SK-N-MC (cell line): ENCODE measurements at regions not wholly inside any gene's neighbourhood (a gene's known extent, or its start where the extent isn't known, plus 50 kb on each side); places are given as distances from the start of the nearest gene placed in this dataset.
A peak's percentile ranks its signal among the peaks of the same experiment; 100 is the strongest.
"Not testable (repeated sequence)": the region's sequence is repeated elsewhere in the genome, so short reads cannot be mapped to it uniquely, and the experiment has no call there.

Experiments used
- DNase-seq: peaks from one replicate; pipeline ENCODE4 v3.0.0-alpha.2; 2011; ENCODE audit warnings: low read depth, low spot score
- H3K27ac ChIP-seq: fragments of 200-600 bp; sonication (generic); 2 replicates; pipeline ENCODE4 v1.5.1; 2016; ENCODE audit warnings: mixed run types
- H3K36me3 ChIP-seq: fragments of 200-600 bp; sonication (generic); 2 replicates; pipeline ENCODE4 v1.6.1; 2017; ENCODE audit warnings: antibody characterized with exemption, low read length, mixed read lengths; ENCODE audit not compliant: insufficient read depth
- H3K4me3 ChIP-seq: fragments of 200-600 bp; sonication (generic); 2 replicates; pipeline ENCODE4 v1.5.1; 2016
- H3K9ac ChIP-seq: fragments of 200-600 bp; sonication (generic); 2 replicates; pipeline ENCODE4 v1.8.0; 2017; ENCODE audit warnings: mixed run types, mixed read lengths; ENCODE audit not compliant: insufficient read length
- H3K9me3 ChIP-seq: fragments of 200-600 bp; sonication (generic); 2 replicates; pipeline ENCODE4 v1.6.1; 2017; ENCODE audit warnings: low read depth, mild to moderate bottlenecking, antibody characterized with exemption, low read length, moderate library complexity, mixed read lengths
- EZH2 ChIP-seq: fragments of 200-600 bp; sonication (generic); IDR thresholded peaks from one replicate; pipeline ENCODE4 v1.6.1; 2017; ENCODE audit warnings: antibody characterized with exemption
- FOXP2 ChIP-seq: optimal IDR thresholded peaks from 2 replicates; pipeline ENCODE3; 2011; ENCODE audit warnings: mild to moderate bottlenecking, moderate library complexity; ENCODE audit not compliant: insufficient read depth; ENCODE audit errors: extremely low read length, control extremely low read depth
- POLR2AphosphoS5 ChIP-seq: IDR thresholded peaks from 2 replicates; pipeline ENCODE4 v1.6.1; 2012; ENCODE audit warnings: mild to moderate bottlenecking, low read depth, low read length, borderline replicate concordance

- no peak for DNase-seq
- H3K9ac ChIP-seq, result peak overlapping the region; percentile 7
- H3K9me3 ChIP-seq, result no peaks in the 10 kb centered on the region
- TF ChIP-seq POLR2AphosphoS5 (no peak), EZH2 (no peak)
- H3K27ac ChIP-seq, result peak overlapping the region; percentile 98
- no peaks in the 10 kb centered on the region; the same call in 1 of the 2 replicates for H3K36me3 ChIP-seq
- H3K4me3 ChIP-seq, result no peak overlapping the region
Measured at GRCh38 chr11:37280200-37280599, 682.2 kb upstream of the RAG2 start.

DNA sequence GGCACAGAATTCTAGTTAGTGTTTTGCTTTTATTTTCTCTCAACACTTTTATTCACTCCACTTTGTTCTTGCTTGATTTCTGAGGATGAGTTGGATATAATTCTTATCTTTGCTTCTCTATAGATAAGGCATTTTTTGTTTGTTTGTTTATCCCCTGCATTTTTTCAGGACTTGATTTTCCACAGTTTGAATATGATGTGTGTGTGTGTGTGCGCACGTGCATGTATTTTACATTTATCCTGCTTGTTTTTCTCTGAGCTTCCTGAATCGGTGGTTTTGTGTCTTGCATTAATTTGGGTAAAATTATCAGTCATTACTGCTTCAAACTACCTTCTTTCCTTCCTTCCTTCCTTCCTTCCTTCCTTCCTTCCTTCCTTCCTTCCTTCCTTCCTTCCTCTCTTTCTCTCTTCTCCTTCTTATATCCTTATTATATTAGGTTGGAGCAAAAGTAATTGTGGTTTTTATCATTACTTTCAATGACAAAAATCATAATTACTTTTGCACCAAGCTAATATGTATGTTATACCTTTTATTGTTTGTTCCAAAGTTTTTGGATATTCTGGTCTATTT is 679.9 kb upstream of the RAG2 start:
- peak overlapping the region; percentile 98 for H3K27ac ChIP-seq
- H3K9me3 ChIP-seq, result no peaks in the 10 kb centered on the region; the same call in 1 of the 2 replicates
- DNase-seq, result peak; percentile 91
- TF ChIP-seq EZH2 (no peak), FOXP2 (peak; percentile 95), POLR2AphosphoS5 (peak; percentile 61; the same call in 1 of the 2 replicates)
- H3K36me3 ChIP-seq, result no peaks in the 10 kb centered on the region
- H3K4me3 ChIP-seq, result peak overlapping the region; percentile 64
- H3K9ac ChIP-seq, result peak overlapping the region; percentile 84

- no peak overlapping the region for H3K4me3 ChIP-seq
- H3K36me3 ChIP-seq, result no peaks in the 10 kb centered on the region
- H3K27ac ChIP-seq, result no peak overlapping the region
- DNase-seq, result no peak
- no peak overlapping the region for H3K9ac ChIP-seq
- TF ChIP-seq EZH2 (no peak), FOXP2 (no peak), POLR2AphosphoS5 (no peak)
- no peaks in the 10 kb centered on the region; the same call in 1 of the 2 replicates for H3K9me3 ChIP-seq
Measured at GRCh38 chr11:37264783-37265182, 666.7 kb upstream of the RAG2 start.

GRCh38 chr11:37264060-37264459 is 666.0 kb upstream of the RAG2 start:
- no peak overlapping the region for H3K9ac ChIP-seq
- peak; percentile 52 for DNase-seq
- H3K4me3 ChIP-seq, result no peak overlapping the region
- no peaks in the 10 kb centered on the region for H3K9me3 ChIP-seq
- H3K27ac ChIP-seq, result no peak overlapping the region
- H3K36me3 ChIP-seq, result no peaks in the 10 kb centered on the region
- TF ChIP-seq POLR2AphosphoS5 (peak; percentile 67; the same call in 1 of the 2 replicates), EZH2 (no peak)

- not testable (repeated sequence) for DNase-seq, H3K4me3 ChIP-seq, H3K9ac ChIP-seq, H3K9me3 ChIP-seq, H3K36me3 ChIP-seq, H3K27ac ChIP-seq
Measured at GRCh38 chr11:37263467-37263866, 665.4 kb upstream of the RAG2 start.

GRCh38 chr11:37259734-37260133 is 661.7 kb upstream of the RAG2 start:
- Histone ChIP-seq H3K36me3 (no peaks in the 10 kb centered on the region), H3K9me3 (no peaks in the 10 kb centered on the region), H3K9ac (no peak overlapping the region), H3K4me3 (no peak overlapping the region), H3K27ac (no peak overlapping the region)
- TF ChIP-seq FOXP2 (no peak), POLR2AphosphoS5 (no peak), EZH2 (no peak)
- no peak for DNase-seq

- H3K27ac ChIP-seq, result no peak overlapping the region
- no peak overlapping the region for H3K9ac ChIP-seq
- no peaks in the 10 kb centered on the region for H3K36me3 ChIP-seq
- TF ChIP-seq FOXP2 (no peak), EZH2 (no peak), POLR2AphosphoS5 (no peak)
- no peak for DNase-seq
- H3K4me3 ChIP-seq, result no peak overlapping the region
- peaks cover 3% of the 10 kb centered on the region; the same call in 1 of the 2 replicates for H3K9me3 ChIP-seq
Measured at GRCh38 chr11:37248145-37248544, 650.1 kb upstream of the RAG2 start.

DNA sequence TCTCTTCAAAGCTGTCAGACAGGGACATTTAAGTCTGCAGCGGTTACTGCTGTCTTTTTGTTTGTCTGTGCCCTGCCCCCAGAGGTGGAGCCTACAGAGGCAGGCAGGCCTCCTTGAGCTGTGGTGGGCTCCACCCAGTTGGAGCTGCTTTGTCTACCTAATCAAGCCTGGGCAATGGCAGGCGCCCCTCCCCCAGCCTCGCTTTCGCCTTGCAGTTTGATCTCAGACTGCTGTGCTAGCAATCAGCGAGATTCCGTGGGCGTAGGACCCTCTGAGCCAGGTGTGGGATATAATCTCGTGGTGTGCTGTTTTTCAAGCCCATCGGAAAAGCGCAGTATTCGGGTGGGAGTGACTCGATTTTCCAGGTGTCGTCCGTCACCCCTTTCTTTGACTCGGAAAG is 648.1 kb upstream of the RAG2 start:
- H3K36me3 ChIP-seq, DNase-seq, H3K4me3 ChIP-seq, H3K9ac ChIP-seq, H3K9me3 ChIP-seq, H3K27ac ChIP-seq: not testable (repeated sequence)

DNA sequence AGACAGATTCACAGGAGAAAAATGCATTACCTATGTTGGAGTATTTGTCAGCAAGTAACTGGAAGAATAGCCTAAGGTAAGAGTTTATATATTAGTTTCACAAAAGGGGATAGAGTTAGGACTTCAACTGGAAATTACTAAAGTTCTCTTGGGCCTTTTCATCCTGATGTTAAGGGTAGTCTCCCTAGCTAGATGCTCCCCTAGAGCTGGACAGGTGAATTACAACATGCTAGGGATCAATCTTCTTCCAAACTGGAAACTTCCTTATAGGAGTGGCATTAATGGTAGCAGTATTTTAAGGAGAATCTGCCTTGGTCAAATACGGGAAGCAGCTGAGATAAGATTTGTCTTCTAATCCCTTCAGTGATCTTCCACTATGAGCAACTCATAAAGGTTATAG is 632.8 kb upstream of the RAG2 start:
- no peak for DNase-seq
- no peaks in the 10 kb centered on the region for H3K9me3 ChIP-seq
- TF ChIP-seq FOXP2, result no peak
- no peak for TF ChIP-seq POLR2AphosphoS5
- no peak for TF ChIP-seq EZH2
- no peak overlapping the region for H3K4me3 ChIP-seq
- H3K36me3 ChIP-seq, result no peaks in the 10 kb centered on the region
- H3K27ac ChIP-seq, result no peak overlapping the region
- no peak overlapping the region for H3K9ac ChIP-seq
